ENCODE measurements at regions not wholly inside any gene's neighbourhood (a gene's known extent, or its start where the extent isn't known, plus 50 kb on each side); places are given as distances from the start of the nearest gene placed in this dataset.

GRCh38 chr9:103872811-103873210 lies 221.3 kb upstream of the SMC2 start:
- FAIRE-seq (no peak), DNase-seq (ENCODE audit: low read depth, low spot score) (no peak)
- Histone ChIP-seq H3K4me2 (ENCODE audit: insufficient read depth, low read length) (no peak overlapping the region), H4K20me1 (replicated peaks; ENCODE audit: control insufficient read depth, extremely low read depth, insufficient read depth, low read length) (no peaks in the 10 kb centered on the region), H3K4me3 (replicated peaks in 1 of 3; ENCODE audit: insufficient read depth in 1 of 3, low read depth in 1 of 3, low read length in 3 of 3) (no peak overlapping the region), H3K36me3 (ENCODE audit: control insufficient read depth in 2 of 2, extremely low read depth in 1 of 2, insufficient read depth in 2 of 2, low read length in 2 of 2) (no peaks in the 10 kb centered on the region), H3K27me3 (ENCODE audit: control insufficient read depth in 2 of 2, insufficient read depth in 2 of 2, low read length in 2 of 2) (no peaks in the 10 kb centered on the region), H3K4me1 (ENCODE audit: control insufficient read depth, extremely low read depth, insufficient read depth, low read length) (no peaks in the 10 kb centered on the region), H3K79me2 (ENCODE audit: control insufficient read depth, insufficient read depth, low read length) (no peaks in the 10 kb centered on the region), H3K9me1 (replicated peaks; ENCODE audit: control insufficient read depth, extremely low read depth, insufficient read depth, low read length) (no peaks in the 10 kb centered on the region), H2AFZ (ENCODE audit: low read depth, low read length) (no peak overlapping the region), H3K9me3 (replicated peaks; ENCODE audit: control insufficient read depth, insufficient read depth, low read length) (no peaks in the 10 kb centered on the region), H3K27ac (ENCODE audit: insufficient read depth, low read depth, low read length) (no peak overlapping the region), H3K9ac (replicated peaks; ENCODE audit: extremely low read depth, insufficient read depth, low read length) (no peak overlapping the region)
- ChIA-PET CTCF (no interaction called here), POLR2A (no interaction called here)
- BruUV-seq (replicated peaks) = no TSS peak
- no peak for TF ChIP-seq POLR2AphosphoS5 (IDR thresholded peaks at IDR 0.05; ENCODE audit: insufficient read depth, low read depth, low read length)
- no peak for TF ChIP-seq MAX (IDR thresholded peaks at IDR 0.05; ENCODE audit: insufficient read depth, insufficient read length)
- TF ChIP-seq FOS (IDR thresholded peaks at IDR 0.05; ENCODE audit: borderline replicate concordance, insufficient read depth, low read length) = no peak
- no peak for TF ChIP-seq MYC (IDR thresholded peaks at IDR 0.05; ENCODE audit: low read depth, low read length)
- TF ChIP-seq GATA2 (IDR thresholded peaks at IDR 0.05; ENCODE audit: insufficient read depth, insufficient read length, low read depth, low read length) = no peak
- no peak for TF ChIP-seq JUN (IDR thresholded peaks at IDR 0.05; ENCODE audit: borderline replicate concordance, insufficient read depth, insufficient read length, low read depth)
- no peak for TF ChIP-seq EZH2 (IDR thresholded peaks at IDR 0.05; ENCODE audit: borderline replicate concordance, low read depth, low read length, severe bottlenecking)
- no peak for TF ChIP-seq CTCF (IDR thresholded peaks at IDR 0.05; ENCODE audit: extremely low read depth in 1 of 2, insufficient read depth in 1 of 2, low read depth in 1 of 2, low read length in 2 of 2)
- no peak for TF ChIP-seq POLR2A (IDR thresholded peaks at IDR 0.05; ENCODE audit: low read depth, low read length)
- dilution Hi-C loops (cut with MboI; ENCODE audit: extremely low pct_ligation_motif_present, low sequenced_read_pairs) (no loop called here), intact Hi-C loops (cut with micrococcal nuclease) (no loop called here)
